SK-N-SH (cell line): ENCODE measurements at regions not wholly inside any gene's neighbourhood (a gene's known extent, or its start where the extent isn't known, plus 50 kb on each side); places are given as distances from the start of the nearest gene placed in this dataset.

Experiments
- CTCF ChIA-PET: fragments of 300-600, 350-600 bp; formaldehyde crosslinking; extraction: SDS; loops from one replicate; lab custom pipeline; 2021; lab: Yijun Ruan, JAX
- POLR2A ChIA-PET: fragments of 350-600 bp; sonication (Branson Sonifier 250); formaldehyde crosslinking; extraction: SDS; loops from one replicate; lab custom pipeline; 2020; ENCODE audit warnings: antibody characterized with exemption, inconsistent platforms; lab: Yijun Ruan, JAX
- DNase-seq: peaks from one replicate; pipeline ENCODE4 v3.0.0; 2012
- H2AFZ ChIP-seq: fragments of 200-600 bp; sonication (generic); 2 replicates; pipeline ENCODE4 v1.8.1; 2016; ENCODE audit warnings: antibody characterized with exemption, mild to moderate bottlenecking, low read depth
- H3F3A ChIP-seq: fragments of 200-600 bp; sonication (generic); replicated peaks from 2 replicates; pipeline ENCODE3; 2016; ENCODE audit warnings: antibody characterized with exemption, mild to moderate bottlenecking; ENCODE audit not compliant: insufficient read depth
- H3K27ac ChIP-seq, 2 experiments: fragments of 200-500 bp in 1 of 2; fragments of 200-600 bp in 1 of 2; sonication (Bioruptor generic) in 1 of 2; sonication (generic), shearing (Covaris generic) in 1 of 2; 2 replicates each; pipeline versions ENCODE4 v1.5.1 to v1.6.1; 2014 to 2016; ENCODE audit warnings: low read depth in 2 of 2, inconsistent platforms in 1 of 2, low read length in 1 of 2, mild to moderate bottlenecking in 1 of 2, mixed read lengths in 1 of 2
- H3K27me3 ChIP-seq: fragments of 200-600 bp; sonication (generic), shearing (Covaris generic); 2 replicates; pipeline ENCODE4 v1.6.1; 2016; ENCODE audit warnings: mixed run types; ENCODE audit not compliant: insufficient read depth
- H3K36me3 ChIP-seq, 2 experiments: fragments of 200-500 bp in 1 of 2; fragments of 200-600 bp in 1 of 2; sonication (Bioruptor generic) in 1 of 2; sonication (generic) in 1 of 2; replicated peaks in 1 of 2; 2 replicates each; pipeline versions ENCODE3 to v1.5.1; 2014 to 2016; ENCODE audit warnings: low read length in 1 of 2, mild to moderate bottlenecking in 1 of 2; ENCODE audit not compliant: insufficient read depth in 2 of 2, control insufficient read depth in 1 of 2
- H3K4me1 ChIP-seq, 2 experiments: fragments of 200-500 bp in 1 of 2; fragments of 200-600 bp in 1 of 2; sonication (Bioruptor generic) in 1 of 2; sonication (generic), shearing (Covaris generic) in 1 of 2; 2 replicates each; pipeline versions ENCODE4 v1.5.1 to v1.6.1; 2014 to 2016; ENCODE audit warnings: low read depth in 1 of 2, low read length in 1 of 2, mixed run types in 1 of 2; ENCODE audit not compliant: insufficient read depth in 2 of 2, control insufficient read depth in 1 of 2
- H3K4me2 ChIP-seq: fragments of 200-600 bp; sonication (generic), shearing (Covaris generic); 2 replicates; pipeline ENCODE4 v1.6.1; 2017; ENCODE audit warnings: mixed run types
- H3K4me3 ChIP-seq, 2 experiments: fragments of 200-500 bp in 1 of 2; fragments of 200-600 bp in 1 of 2; sonication (Bioruptor generic) in 1 of 2; sonication (generic), shearing (Covaris generic) in 1 of 2; 2 replicates each; pipeline versions ENCODE4 v1.5.1 to v1.8.1; 2014 to 2016; ENCODE audit warnings: low read depth in 2 of 2, inconsistent platforms in 1 of 2, low read length in 1 of 2, mild to moderate bottlenecking in 1 of 2, mixed read lengths in 1 of 2, moderate library complexity in 1 of 2
- H3K79me2 ChIP-seq: fragments of 200-600 bp; sonication (generic); 2 replicates; pipeline ENCODE4 v1.8.1; 2017; ENCODE audit warnings: mild to moderate bottlenecking; ENCODE audit not compliant: insufficient read depth
- H3K9ac ChIP-seq: fragments of 200-600 bp; sonication (generic); 2 replicates; pipeline ENCODE4 v1.6.1; 2017; ENCODE audit warnings: mixed run types
- H3K9me2 ChIP-seq: fragments of 200-600 bp; sonication (generic); 2 replicates; pipeline ENCODE4 v1.6.1; 2017; ENCODE audit warnings: mixed run types
- H3K9me3 ChIP-seq: fragments of 200-600 bp; sonication (generic); 2 replicates; pipeline ENCODE4 v1.6.1; 2017; ENCODE audit warnings: mixed run types, mild to moderate bottlenecking, moderate library complexity
- H4K20me1 ChIP-seq: fragments of 200-600 bp; sonication (generic); 2 replicates; pipeline ENCODE4 v1.6.1; 2017; ENCODE audit warnings: mild to moderate bottlenecking, mixed run types; ENCODE audit not compliant: insufficient read depth
- CTCF ChIP-seq: fragments of 200-600 bp; sonication (generic); IDR thresholded peaks from 2 replicates; pipeline ENCODE4 v1.6.1; 2017; ENCODE audit warnings: antibody characterized with exemption, mild to moderate bottlenecking, moderate library complexity
- FOSL2 ChIP-seq: IDR thresholded peaks from 2 replicates; pipeline ENCODE4 v1.4.0; 2012; ENCODE audit warnings: low read depth, mild to moderate bottlenecking, moderate library complexity, borderline replicate concordance
- JUND ChIP-seq: IDR thresholded peaks from 2 replicates; pipeline ENCODE4 v1.4.0; 2012
- POLR2AphosphoS5 ChIP-seq: IDR thresholded peaks from 2 replicates; pipeline ENCODE4 v1.6.1; 2012; ENCODE audit warnings: low read depth, low read length
- RAD21 ChIP-seq: IDR thresholded peaks from 2 replicates; pipeline ENCODE4 v1.6.1; 2012; ENCODE audit warnings: mild to moderate bottlenecking, low read length
- RCOR1 ChIP-seq: fragments of 150-350 bp; IDR thresholded peaks from 2 replicates; pipeline ENCODE4 v1.6.1; 2017; ENCODE audit warnings: antibody characterized with exemption, low read length
- REST ChIP-seq: IDR thresholded peaks from 2 replicates; pipeline ENCODE4 v1.6.1; 2012; ENCODE audit warnings: mild to moderate bottlenecking, low read depth, low read length, moderate library complexity
- RFX5 ChIP-seq: IDR thresholded peaks from 2 replicates; pipeline ENCODE4 v1.6.1; 2012; ENCODE audit warnings: mild to moderate bottlenecking, improper control_type of control experiment, low read length
- SIN3A ChIP-seq: IDR thresholded peaks from 2 replicates; pipeline ENCODE4 v1.6.1; 2012; ENCODE audit warnings: low read depth, mild to moderate bottlenecking, low read length, moderate library complexity, borderline replicate concordance
- SMC3 ChIP-seq: IDR thresholded peaks from 2 replicates; pipeline ENCODE4 v1.6.1; 2012; ENCODE audit warnings: low read depth, low read length, improper control_type of control experiment
- TEAD4 ChIP-seq: IDR thresholded peaks from 2 replicates; pipeline ENCODE4 v1.4.0; 2012; ENCODE audit warnings: mild to moderate bottlenecking, borderline replicate concordance; ENCODE audit not compliant: insufficient read depth
- YY1 ChIP-seq: IDR thresholded peaks from 2 replicates; pipeline ENCODE4 v1.4.0; 2012; ENCODE audit warnings: low read depth, mild to moderate bottlenecking
- WGBS: methylation state at CpG from one replicate; pipeline ENCODE4 v1.1.6; 2017; ENCODE audit warnings: low lambda C conversion rate; 5-methylcytosine and 5-hydroxymethylcytosine counted together

DNA sequence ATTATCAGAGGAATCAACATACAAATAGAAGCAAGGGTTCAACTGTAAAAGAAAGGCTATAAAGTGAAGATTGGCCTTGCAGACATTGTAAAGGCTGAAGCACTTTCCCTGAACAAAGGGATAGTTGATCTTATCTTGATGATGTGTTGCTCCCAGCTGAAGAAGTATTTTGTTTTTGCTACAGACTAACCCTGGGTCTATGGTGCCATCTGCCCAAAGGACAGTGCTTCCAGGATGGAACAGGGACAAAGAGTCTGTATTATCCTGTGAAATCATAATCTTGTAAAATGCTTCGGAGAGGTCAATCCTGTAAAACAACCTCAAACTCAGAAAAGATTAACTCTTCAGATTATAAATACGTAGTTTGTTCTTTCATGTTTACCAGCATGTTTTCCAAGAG, 251.7 kb upstream of the ANKRD50 start (continued):
- no peak for TF ChIP-seq REST
- TF ChIP-seq SIN3A, result no peak
- no peak for TF ChIP-seq CTCF
- TF ChIP-seq RCOR1, result no peak
- TF ChIP-seq JUND, result no peak
- no peak for TF ChIP-seq FOSL2

- Histone ChIP-seq H3K9me2 (no peaks in the 10 kb centered on the region), H3K4me1 (no peaks in the 10 kb centered on the region), H3K9ac (no peak overlapping the region), H3F3A (no peaks in the 10 kb centered on the region), H3K9me3 (no peaks in the 10 kb centered on the region), H4K20me1 (no peaks in the 10 kb centered on the region), H3K27ac (no peak overlapping the region), H3K4me2 (no peak overlapping the region), H2AFZ (no peak overlapping the region), H3K36me3 (no peaks in the 10 kb centered on the region), H3K27me3 (no peaks in the 10 kb centered on the region), H3K79me2 (no peaks in the 10 kb centered on the region), H3K4me3 (no peak overlapping the region)
- ChIA-PET CTCF (no interaction called here), POLR2A (no interaction called here)
- DNase-seq, result no peak
- WGBS, result 57% methylated on average over 3 of the region's 4 CpGs
- TF ChIP-seq YY1, result no peak
Measured at GRCh38 chr4:124961138-124961750, 248.7 kb upstream of the ANKRD50 start.

- 83% methylated on average over 1 of the region's 1 CpG for WGBS
- H3K27me3 ChIP-seq, result no peaks in the 10 kb centered on the region
- H3K9me3 ChIP-seq, result no peaks in the 10 kb centered on the region
- H3K9me2 ChIP-seq, result no peaks in the 10 kb centered on the region
- no peaks in the 10 kb centered on the region for H4K20me1 ChIP-seq
- no peak overlapping the region for H3K27ac ChIP-seq
- no peaks in the 10 kb centered on the region for H3K36me3 ChIP-seq
- TF ChIP-seq SMC3 (no peak), TEAD4 (no peak), RFX5 (no peak), POLR2AphosphoS5 (no peak), YY1 (no peak), RAD21 (no peak)
- ChIA-PET CTCF (no interaction called here), POLR2A (no interaction called here)
- no peak for DNase-seq
- H3K4me3 ChIP-seq, result no peak overlapping the region
- H3K79me2 ChIP-seq, result no peaks in the 10 kb centered on the region
- H3F3A ChIP-seq, result peaks cover 6% of the 10 kb centered on the region
- peaks cover 0 to 2% of the 10 kb centered on the region in 2 experiments; a peak in 2 of 4 replicates for H3K4me1 ChIP-seq
- no peak overlapping the region for H3K9ac ChIP-seq
- no peak overlapping the region for H2AFZ ChIP-seq
- H3K4me2 ChIP-seq, result no peak overlapping the region
Measured at GRCh38 chr4:124958847-124959246, 246.3 kb upstream of the ANKRD50 start.
